Left lobe of liver (tissue), 2 donors: ENCODE measurements at regions not wholly inside any gene's neighbourhood (a gene's known extent, or its start where the extent isn't known, plus 50 kb on each side); places are given as distances from the start of the nearest gene placed in this dataset.

ENCODE experiments used
- ATAC-seq: fragments of 200-7000 bp; cut with Tn5 transposase; one replicate; pipeline ENCODE4 v1.9.1; 2020; ENCODE audit warnings: mild to moderate bottlenecking, moderate library complexity
- DNase-seq: peaks from one replicate; pipeline ENCODE4 v3.0.0-alpha.2; 2020; ENCODE audit warnings: low spot score
- donor health status: DM: no; HTN: no; CAD: no; lungs with moderate emphysema.
- donor health status: DM: no; HTN: yes; CAD: no.

- no peak for ATAC-seq
- no peak for DNase-seq
Measured at GRCh38 chr14:58836303-58836974, 198.7 kb downstream of the DACT1 start.

GRCh38 chr14:58839233-58839632, 201.5 kb downstream of the DACT1 start:
- no peak for DNase-seq
- ATAC-seq = no peak

- ATAC-seq (no peak), DNase-seq (no peak)
Measured at GRCh38 chr14:58844544-58844943, 206.8 kb downstream of the DACT1 start.

GRCh38 chr14:58846682-58847465, 209.1 kb downstream of the DACT1 start:
- ATAC-seq (no peak), DNase-seq (no peak)

- DNase-seq (no peak), ATAC-seq (no peak)
Measured at GRCh38 chr14:58848365-58848764, 210.6 kb downstream of the DACT1 start.

GRCh38 chr14:58849601-58850000, 211.8 kb downstream of the DACT1 start:
- ATAC-seq = no peak
- DNase-seq = no peak

- no peak for ATAC-seq
- no peak for DNase-seq
Measured at GRCh38 chr14:58850011-58850410, 212.2 kb downstream of the DACT1 start.

- no peak for DNase-seq
- ATAC-seq = no peak
Measured at GRCh38 chr14:58861586-58861985, 223.8 kb downstream of the DACT1 start.

GRCh38 chr14:58862416-58863160, 224.8 kb downstream of the DACT1 start:
- no peak for ATAC-seq
- no peak for DNase-seq

GRCh38 chr14:58863661-58864345, 226.0 kb downstream of the DACT1 start:
- no peak for DNase-seq
- no peak for ATAC-seq

GRCh38 chr14:58864751-58865513, 227.2 kb downstream of the DACT1 start:
- no peak for DNase-seq
- no peak for ATAC-seq

GRCh38 chr14:58865514-58866281, 227.9 kb downstream of the DACT1 start:
- no peak for ATAC-seq
- no peak for DNase-seq

GRCh38 chr14:58866391-58866790, 228.6 kb downstream of the DACT1 start:
- DNase-seq (no peak), ATAC-seq (no peak)

GRCh38 chr14:58870961-58871360, 233.2 kb downstream of the DACT1 start:
- DNase-seq (no peak), ATAC-seq (no peak)

- no peak for DNase-seq
- ATAC-seq = no peak
Measured at GRCh38 chr14:58871573-58871972, 233.8 kb downstream of the DACT1 start.

- DNase-seq (no peak), ATAC-seq (no peak)
Measured at GRCh38 chr14:58872061-58872460, 234.3 kb downstream of the DACT1 start.

- no peak for ATAC-seq
- no peak for DNase-seq
Measured at GRCh38 chr14:58873228-58873953, 235.6 kb downstream of the DACT1 start.

- no peak for DNase-seq
- no peak for ATAC-seq
Measured at GRCh38 chr14:58875613-58876012, 237.9 kb downstream of the DACT1 start.

GRCh38 chr14:58876608-58877007, 238.8 kb downstream of the DACT1 start:
- DNase-seq = no peak
- no peak for ATAC-seq
